K562 (cell line): ENCODE measurements at regions not wholly inside any gene's neighbourhood (a gene's known extent, or its start where the extent isn't known, plus 50 kb on each side); places are given as distances from the start of the nearest gene placed in this dataset.

Experiments used
- ATAC-seq: fragments of 200-7000 bp; cut with Tn5 transposase; 3 replicates; pipeline ENCODE4 v1.9.1; 2020; ENCODE audit warnings: moderate library complexity
- BruUV-seq: library from RNA; stranded (reverse); fragments of 400-500 nt; replicated peaks from 2 replicates; lab custom pipeline; 2021; lab: Mats Ljungman, UMichigan
- CTCF ChIA-PET: fragments of 300-600 bp; formaldehyde crosslinking; extraction: SDS; loops from one replicate; lab custom pipeline; 2021; ENCODE audit warnings: low intra/inter-chr PET ratio; lab: Yijun Ruan, JAX
- POLR2A ChIA-PET: fragments of 300-600, 350-650 bp; sonication (Branson Sonifier 250); formaldehyde crosslinking; extraction: SDS; loops from one replicate; lab custom pipeline; 2021; ENCODE audit warnings: antibody characterized with exemption, inconsistent platforms; lab: Yijun Ruan, JAX
- DNase-seq, 4 experiments: peaks; one replicate each; pipeline versions ENCODE4 v3.0.0 to v3.0.0-alpha.2; 2011 to 2018; ENCODE audit warnings: low spot score in 3 of 4, mixed read lengths in 3 of 4; ENCODE audit errors: extremely low read depth in 1 of 4
- FAIRE-seq: peaks from 2 replicates; lab custom pipeline; 2011; peaks lifted over from hg19 to GRCh38; lab: Jason Lieb, UNC
- H2AFZ ChIP-seq: 2 replicates; pipeline ENCODE4 v1.6.0; 2011; ENCODE audit warnings: low read depth, low read length, control low read depth, inconsistent platforms
- H3K27ac ChIP-seq: fragments of 200-600 bp; 3 replicates; pipeline ENCODE4 v1.8.0; 2011; ENCODE audit warnings: low read depth, mild to moderate bottlenecking, control low read depth, inconsistent platforms, low read length, moderate library complexity, mixed read lengths; ENCODE audit errors: extremely low read depth
- H3K27me3 ChIP-seq, 2 experiments: fragments of 300-600 bp in 1 of 2; 2 replicates in 1 of 2; 3 replicates in 1 of 2; pipeline versions ENCODE4 v1.6.0 to v1.8.0; 2011; ENCODE audit warnings: inconsistent platforms in 2 of 2, low read length in 2 of 2, mild to moderate bottlenecking in 1 of 2, mixed read lengths in 1 of 2, moderate library complexity in 1 of 2; ENCODE audit not compliant: control insufficient read depth in 2 of 2, insufficient read depth in 2 of 2
- H3K36me3 ChIP-seq: fragments of 300-600 bp; 3 replicates; pipeline ENCODE4 v1.8.0; 2011; ENCODE audit warnings: mild to moderate bottlenecking, low read length, inconsistent platforms; ENCODE audit not compliant: control insufficient read depth, insufficient read depth
- H3K4me1 ChIP-seq, 2 experiments: fragments of 200-600 bp in 1 of 2; replicated peaks in 1 of 2; 2 replicates in 1 of 2; 3 replicates in 1 of 2; pipeline versions ENCODE4 v1.5.1 to v1.8.0; 2011; ENCODE audit warnings: inconsistent platforms in 2 of 2, low read length in 2 of 2, mild to moderate bottlenecking in 1 of 2, mixed read lengths in 1 of 2, moderate library complexity in 1 of 2; ENCODE audit not compliant: control insufficient read depth in 2 of 2, insufficient read depth in 2 of 2
- H3K4me2 ChIP-seq: 2 replicates; pipeline ENCODE4 v1.6.1; 2011; ENCODE audit warnings: low read length, control low read depth, inconsistent platforms, mixed read lengths; ENCODE audit not compliant: insufficient read depth
- H3K4me3 ChIP-seq: fragments of 200-600 bp; sonication (generic), shearing (Covaris generic); 2 replicates; pipeline ENCODE4 v1.5.1; 2016; ENCODE audit warnings: control low read depth, inconsistent platforms
- H3K79me2 ChIP-seq: fragments of 200-600 bp; 3 replicates; pipeline ENCODE4 v1.8.0; 2011; ENCODE audit warnings: low read length, inconsistent platforms; ENCODE audit not compliant: control insufficient read depth, insufficient read depth
- H3K9ac ChIP-seq, 2 experiments: 2 replicates each; pipeline versions ENCODE4 v1.6.0 to v1.6.1; 2011; ENCODE audit warnings: low read depth in 2 of 2, low read length in 2 of 2, control low read depth in 1 of 2, inconsistent platforms in 1 of 2, mild to moderate bottlenecking in 1 of 2, mixed read lengths in 1 of 2; ENCODE audit not compliant: insufficient read depth in 1 of 2
- H3K9me1 ChIP-seq: one replicate; pipeline ENCODE4 v1.6.0; 2011; ENCODE audit warnings: inconsistent platforms, mild to moderate bottlenecking, low read length, moderate library complexity; ENCODE audit not compliant: control insufficient read depth, insufficient read depth
- H3K9me3 ChIP-seq: replicated peaks from 2 replicates; pipeline ENCODE4 v1.5.1; 2011; ENCODE audit warnings: low read depth, low read length, inconsistent platforms; ENCODE audit not compliant: control insufficient read depth, insufficient read depth
- H4K20me1 ChIP-seq: replicated peaks from 2 replicates; pipeline ENCODE4 v1.6.1; 2011; ENCODE audit warnings: low read length, inconsistent platforms, mixed read lengths; ENCODE audit not compliant: control insufficient read depth, insufficient read depth
- CBFA2T3 ChIP-seq: fragments of 450-650 bp; IDR thresholded peaks from 2 replicates; pipeline ENCODE4 v1.6.1; 2017
- CEBPB ChIP-seq: fragments of 450-650 bp; IDR thresholded peaks from 2 replicates; pipeline ENCODE4 v1.6.1; 2016; ENCODE audit warnings: missing genetic modification characterization, missing compliant biosample characterization
- GATAD2A ChIP-seq: fragments of 450-650 bp; IDR thresholded peaks from 2 replicates; pipeline ENCODE4 v1.6.1; 2017
- HMG20A ChIP-seq: fragments of 450-650 bp; formaldehyde crosslinking; conservative IDR thresholded peaks from 2 replicates; pipeline ENCODE4 v1.4.0; 2020; ENCODE audit warnings: mild to moderate bottlenecking, mixed read lengths
- MIER1 ChIP-seq: fragments of 450-650 bp; IDR thresholded peaks from 2 replicates; pipeline ENCODE4 v1.6.1; 2016; ENCODE audit warnings: antibody characterized with exemption, mild to moderate bottlenecking, low read depth
- NFYB ChIP-seq: IDR thresholded peaks from 2 replicates; pipeline ENCODE4 v1.6.1; 2011; ENCODE audit warnings: mild to moderate bottlenecking, moderate library complexity; ENCODE audit not compliant: insufficient read length; ENCODE audit errors: extremely low read depth
- PHTF2 ChIP-seq: fragments of 250-450 bp; sonication (Bioruptor Pico); IDR thresholded peaks from 2 replicates; pipeline ENCODE4 v1.5.0; 2021; ENCODE audit warnings: mild to moderate bottlenecking
- PML ChIP-seq: IDR thresholded peaks from 2 replicates; pipeline ENCODE4 v1.6.1; 2012; ENCODE audit warnings: low read length, inconsistent platforms
- SIN3A ChIP-seq, 2 experiments: fragments of 150-350 bp in 1 of 2; IDR thresholded peaks; 2 replicates each; pipeline ENCODE4 v1.6.1; 2011 to 2016; ENCODE audit warnings: borderline replicate concordance in 2 of 2, low read depth in 2 of 2, low read length in 2 of 2, mild to moderate bottlenecking in 2 of 2, moderate library complexity in 2 of 2; ENCODE audit not compliant: control insufficient read depth in 1 of 2
- SMAD1 ChIP-seq: fragments of 150-350 bp; IDR thresholded peaks from 2 replicates; pipeline ENCODE4 v1.6.1; 2014; ENCODE audit warnings: low read length, low read depth; ENCODE audit not compliant: partially characterized antibody
- SRSF7 ChIP-seq: fragments of 200-400 bp; formaldehyde crosslinking; optimal IDR thresholded peaks from 2 replicates; pipeline ENCODE3; 2017; ENCODE audit warnings: mild to moderate bottlenecking, low read depth, low read length
- TEAD4 ChIP-seq, 2 experiments: sonication (generic) in 1 of 2; formaldehyde crosslinking in 1 of 2; IDR thresholded peaks; 2 replicates each; pipeline versions ENCODE4 v1.6.1 to v1.8.0; 2012 to 2022; ENCODE audit warnings: borderline replicate concordance in 1 of 2, inconsistent platforms in 1 of 2, low read length in 1 of 2, mild to moderate bottlenecking in 1 of 2, missing genetic modification reagents in 1 of 2
- ZNF589 ChIP-seq: fragments of 200-800 bp; sonication (Bioruptor generic); IDR thresholded peaks from 2 replicates; pipeline ENCODE4 v1.6.1; 2016; ENCODE audit warnings: low read depth, missing genetic modification characterization, missing compliant biosample characterization
- ZNF77 ChIP-seq: fragments of 250-450 bp; sonication (Bioruptor Pico); IDR thresholded peaks from 2 replicates; pipeline ENCODE4 v1.5.0; 2020
- WGBS: fragments of 100-300 bp; shearing (Covaris generic); methylation state at CpG from one replicate; pipeline ENCODE4 v1.1.6; 2016; ENCODE audit warnings: low coverage, mixed read lengths; ENCODE audit not compliant: insufficient coverage; ENCODE audit errors: missing lambda C conversion rate; 5-methylcytosine and 5-hydroxymethylcytosine counted together
- in situ Hi-C: fragments of 300-500 bp; cut with MboI; formaldehyde crosslinking; loops from 4 replicates; pipeline ENCODE4 v1.15.0; 2018; ENCODE audit warnings: inconsistent platforms, mixed read lengths
- intact Hi-C: fragments of 100-400 bp; cut with micrococcal nuclease; formaldehyde crosslinking; loops from 2 replicates; pipeline ENCODE4 v1.14.2; 2022
- TF ChIP-seq, protein P1 (sequence below): sonication (generic); formaldehyde crosslinking; IDR thresholded peaks from 2 replicates; pipeline ENCODE4 v1.8.1; 2022; ENCODE audit warnings: missing genetic modification reagents
- TF ChIP-seq, protein P2 (sequence below): sonication (generic); formaldehyde crosslinking; IDR thresholded peaks from 2 replicates; pipeline ENCODE4 v1.5.0; 2020; ENCODE audit warnings: missing genetic modification reagents
- TF ChIP-seq, protein P3 (sequence below): fragments of 250-450 bp; sonication (Bioruptor Pico); IDR thresholded peaks from 2 replicates; pipeline ENCODE4 v1.5.0; 2021; ENCODE audit warnings: mild to moderate bottlenecking, moderate library complexity

DNA sequence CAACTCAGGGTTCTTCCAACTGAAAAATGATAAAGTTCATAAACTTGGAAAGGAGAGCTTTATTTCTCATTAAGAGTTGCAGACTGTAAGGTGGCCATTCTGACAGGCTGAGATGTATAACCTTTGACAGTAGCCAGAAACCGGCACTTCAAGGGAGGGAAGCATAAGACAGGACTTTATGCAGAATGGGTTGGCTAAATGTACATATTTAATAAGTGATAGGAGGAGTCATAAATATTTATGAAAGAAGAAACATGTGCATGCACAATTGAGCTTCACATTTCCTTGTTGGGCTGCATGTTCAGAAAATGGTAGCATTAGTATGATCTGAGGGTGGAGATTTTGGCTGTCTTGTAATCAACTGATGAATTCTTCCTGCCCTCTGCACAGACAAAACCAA lies 57.1 kb upstream of the ICA1 start (continued):
- TF ChIP-seq, protein P1, sequence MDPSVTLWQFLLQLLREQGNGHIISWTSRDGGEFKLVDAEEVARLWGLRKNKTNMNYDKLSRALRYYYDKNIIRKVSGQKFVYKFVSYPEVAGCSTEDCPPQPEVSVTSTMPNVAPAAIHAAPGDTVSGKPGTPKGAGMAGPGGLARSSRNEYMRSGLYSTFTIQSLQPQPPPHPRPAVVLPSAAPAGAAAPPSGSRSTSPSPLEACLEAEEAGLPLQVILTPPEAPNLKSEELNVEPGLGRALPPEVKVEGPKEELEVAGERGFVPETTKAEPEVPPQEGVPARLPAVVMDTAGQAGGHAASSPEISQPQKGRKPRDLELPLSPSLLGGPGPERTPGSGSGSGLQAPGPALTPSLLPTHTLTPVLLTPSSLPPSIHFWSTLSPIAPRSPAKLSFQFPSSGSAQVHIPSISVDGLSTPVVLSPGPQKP (CRISPR knock-in tag), result no peak
- TF ChIP-seq MIER1 (no peak), SRSF7 (no peak)

DNA sequence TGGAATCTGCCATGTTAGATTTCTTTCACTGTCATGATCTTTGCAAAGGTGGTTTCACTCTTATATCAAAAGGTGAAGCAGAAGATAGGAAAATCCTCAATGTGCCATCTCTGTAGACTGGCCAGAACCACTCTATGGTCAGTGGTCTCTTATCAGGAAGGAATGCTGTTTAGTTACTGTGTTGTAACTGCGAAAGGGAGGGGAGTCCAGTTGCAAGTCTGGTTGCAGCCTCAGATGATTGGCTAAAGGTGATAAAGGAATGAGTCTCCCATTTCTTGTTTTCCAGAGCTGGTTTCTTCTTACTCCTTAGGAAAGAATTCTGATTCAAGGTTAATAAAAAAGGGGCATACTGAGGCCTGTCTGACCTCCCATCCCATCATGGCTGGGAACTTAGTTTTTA lies 58.2 kb upstream of the ICA1 start:
- in situ Hi-C loops (no loop called here), intact Hi-C loops (no loop called here)
- CTCF ChIA-PET, result no interaction called here
- FAIRE-seq (peak; percentile 44), DNase-seq (no peak), ATAC-seq (peak; percentile 54; the same call in 2 of the 3 replicates)
- Histone ChIP-seq H3K79me2 (no peaks in the 10 kb centered on the region), H3K9me1 (no peaks in the 10 kb centered on the region), H3K27me3 (no peaks in the 10 kb centered on the region), H4K20me1 (no peaks in the 10 kb centered on the region), H3K4me1 (peaks cover 0 to 8% of the 10 kb centered on the region in 2 experiments; a peak in 3 of 5 replicates), H3K4me3 (no peak overlapping the region), H2AFZ (no peak overlapping the region), H3K36me3 (peaks cover 7% of the 10 kb centered on the region; the same call in 1 of the 3 replicates), H3K9ac (no peak overlapping the region), H3K9me3 (no peaks in the 10 kb centered on the region; the same call in 1 of the 2 replicates), H3K4me2 (no peak overlapping the region), H3K27ac (no peak overlapping the region)
- no TSS peak for BruUV-seq
- POLR2A ChIA-PET, result no interaction called here
- 33% methylated on average over 1 of the region's 1 CpG for WGBS
- TF ChIP-seq, protein P2, sequence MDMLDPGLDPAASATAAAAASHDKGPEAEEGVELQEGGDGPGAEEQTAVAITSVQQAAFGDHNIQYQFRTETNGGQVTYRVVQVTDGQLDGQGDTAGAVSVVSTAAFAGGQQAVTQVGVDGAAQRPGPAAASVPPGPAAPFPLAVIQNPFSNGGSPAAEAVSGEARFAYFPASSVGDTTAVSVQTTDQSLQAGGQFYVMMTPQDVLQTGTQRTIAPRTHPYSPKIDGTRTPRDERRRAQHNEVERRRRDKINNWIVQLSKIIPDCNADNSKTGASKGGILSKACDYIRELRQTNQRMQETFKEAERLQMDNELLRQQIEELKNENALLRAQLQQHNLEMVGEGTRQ (CRISPR knock-in tag), result no peak
- no peak for TF ChIP-seq HMG20A (CRISPR knock-in tag)
- no peak for TF ChIP-seq SMAD1
- TF ChIP-seq NFYB, result peak; percentile 14
- no peak for TF ChIP-seq GATAD2A
- no peak for TF ChIP-seq ZNF77 (CRISPR knock-in tag)
- TF ChIP-seq SIN3A (IDR thresholded peaks at IDR 0.05; ENCODE audit: borderline replicate concordance in 2 of 2, control insufficient read depth in 1 of 2, low read depth in 2 of 2, low read length in 2 of 2), result no peak
- TF ChIP-seq, protein P3, sequence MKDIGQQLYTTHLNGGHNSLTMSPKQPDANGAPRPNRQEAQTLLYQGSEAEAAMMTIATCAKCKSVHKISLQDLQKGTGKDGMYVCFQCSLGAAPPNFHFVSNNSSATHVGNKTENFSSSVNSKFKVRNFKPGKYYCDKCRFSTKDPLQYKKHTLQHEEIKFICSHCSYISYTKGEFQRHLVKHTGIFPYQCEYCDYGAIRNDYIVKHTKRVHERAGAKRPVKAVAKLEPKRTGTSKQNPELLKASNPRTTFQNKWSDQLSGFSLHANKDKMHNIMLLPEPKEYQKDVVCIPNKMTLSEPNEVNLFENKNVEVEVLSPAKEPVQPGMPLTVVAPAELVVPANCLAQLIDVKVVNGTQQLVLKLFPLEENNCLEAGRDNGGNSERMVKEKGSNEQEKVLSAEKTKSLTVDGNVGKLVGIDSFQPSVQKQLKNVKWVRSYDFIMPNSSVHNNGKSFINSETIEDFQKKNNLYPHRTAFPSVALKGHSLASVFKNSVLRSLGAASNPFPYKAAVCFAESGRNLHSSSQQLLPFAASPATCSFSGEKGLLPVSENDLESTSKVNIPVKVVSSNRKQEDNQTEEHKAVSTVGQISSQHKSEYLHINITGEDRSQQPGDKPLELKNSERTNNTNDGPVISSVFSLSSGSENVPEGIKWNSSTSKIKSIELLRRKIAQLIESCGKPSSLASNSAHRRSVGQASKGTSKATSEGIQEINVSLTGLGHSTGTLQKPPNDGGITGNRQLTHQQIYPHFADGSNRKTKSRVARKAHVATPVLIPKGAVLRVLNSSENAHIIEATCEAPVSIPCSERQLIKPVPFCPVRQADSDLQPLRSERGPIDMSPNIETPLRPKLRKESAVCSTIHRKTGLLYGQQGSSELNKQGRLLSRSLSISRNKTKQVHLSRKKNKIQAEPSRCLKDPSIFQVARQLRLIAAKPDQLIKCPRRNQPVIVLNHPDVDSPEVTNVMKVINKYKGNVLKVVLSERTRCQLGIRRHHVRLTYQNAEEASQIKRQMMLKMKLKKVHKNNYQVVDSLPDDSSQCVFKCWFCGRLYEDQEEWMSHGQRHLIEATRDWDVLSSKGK (CRISPR knock-in tag), result no peak
- TF ChIP-seq ZNF589, result no peak
- peak; percentile 44; the same call in 1 of the 2 replicates for TF ChIP-seq TEAD4 (IDR thresholded peaks at IDR 0.05; ENCODE audit: low read length)
- TF ChIP-seq TEAD4 (CRISPR knock-in tag; IDR thresholded peaks at IDR 0.05; ENCODE audit: borderline replicate concordance), result no peak
- peak; percentile 40; the same call in 1 of the 2 replicates for TF ChIP-seq CEBPB (tag)
- TF ChIP-seq CBFA2T3, result peak; percentile 25
- no peak for TF ChIP-seq PML
- TF ChIP-seq PHTF2 (CRISPR knock-in tag), result no peak
